ENCODE measurements at regions not wholly inside any gene's neighbourhood (a gene's known extent, or its start where the extent isn't known, plus 50 kb on each side); places are given as distances from the start of the nearest gene placed in this dataset.

- TF ChIP-seq CTCF (IDR thresholded peaks at IDR 0.05) = no peak
- DNase-seq = no peak
- no peaks in the 10 kb centered on the region for H3K36me3 Mint-ChIP-seq (ENCODE audit: low read depth)
- no peaks in the 10 kb centered on the region; the same call in 1 of the 2 replicates for H3K27me3 Mint-ChIP-seq (ENCODE audit: insufficient read depth)
- no peak overlapping the region for H3K4me3 Mint-ChIP-seq
- H3K27ac Mint-ChIP-seq = no peak overlapping the region
- H3K4me1 Mint-ChIP-seq (ENCODE audit: low read depth) = no peaks in the 10 kb centered on the region; the same call in 1 of the 2 replicates
- no peaks in the 10 kb centered on the region for H3K9me3 Mint-ChIP-seq
Measured at GRCh38 chr1:229218612-229219025, 52.3 kb upstream of the RAB4A start.

- Mint-ChIP-seq H3K27ac (no peak overlapping the region), H3K4me1 (ENCODE audit: low read depth) (no peaks in the 10 kb centered on the region; the same call in 1 of the 2 replicates), H3K27me3 (ENCODE audit: insufficient read depth) (no peaks in the 10 kb centered on the region; the same call in none of the 2 replicates), H3K9me3 (no peaks in the 10 kb centered on the region), H3K36me3 (ENCODE audit: low read depth) (no peaks in the 10 kb centered on the region), H3K4me3 (no peak overlapping the region)
- no peak for TF ChIP-seq CTCF (IDR thresholded peaks at IDR 0.05)
- no peak for DNase-seq
Measured at GRCh38 chr1:229220163-229220846, 50.6 kb upstream of the RAB4A start.

GRCh38 chr1:229221106-229222019 is 49.5 kb upstream of the RAB4A start:
- no peak overlapping the region for H3K4me3 Mint-ChIP-seq
- no peak for TF ChIP-seq CTCF (IDR thresholded peaks at IDR 0.05)
- no peak for DNase-seq
- no peaks in the 10 kb centered on the region for H3K36me3 Mint-ChIP-seq (ENCODE audit: low read depth)
- H3K9me3 Mint-ChIP-seq = no peaks in the 10 kb centered on the region
- H3K4me1 Mint-ChIP-seq (ENCODE audit: low read depth) = no peaks in the 10 kb centered on the region; the same call in 1 of the 2 replicates
- no peak overlapping the region for H3K27ac Mint-ChIP-seq
- no peaks in the 10 kb centered on the region; the same call in none of the 2 replicates for H3K27me3 Mint-ChIP-seq (ENCODE audit: insufficient read depth)

Measured in HFFc6 (cell line).